ENCODE measurements at regions not wholly inside any gene's neighbourhood (a gene's known extent, or its start where the extent isn't known, plus 50 kb on each side); places are given as distances from the start of the nearest gene placed in this dataset.

DNA sequence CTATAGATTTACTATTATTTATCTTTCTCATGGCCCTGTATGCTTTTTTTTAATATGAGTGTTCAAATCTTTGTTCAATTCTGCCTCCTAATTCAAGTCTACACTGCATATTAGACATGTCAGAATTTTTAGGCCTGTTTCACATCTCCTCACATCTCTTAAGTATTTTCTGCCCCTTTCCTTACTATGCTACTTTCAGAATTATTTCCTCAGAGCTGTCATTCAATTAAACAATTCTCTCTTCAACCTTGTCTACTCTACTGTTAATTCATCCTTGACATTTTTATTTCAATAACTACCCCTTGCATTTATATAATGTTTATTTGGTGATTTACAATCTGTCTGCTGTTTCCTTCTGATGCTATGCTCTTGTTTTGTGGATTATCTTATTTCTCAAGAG, 91.1 kb downstream of the CAPZA3 start:
- TF ChIP-seq CTCF (IDR thresholded peaks at IDR 0.05): no peak
- TF ChIP-seq POLR2A (IDR thresholded peaks at IDR 0.05; ENCODE audit: low read depth): no peak
- TF ChIP-seq EP300 (IDR thresholded peaks at IDR 0.05): no peak
